HG03521 (cell line): ENCODE measurements at regions not wholly inside any gene's neighbourhood (a gene's known extent, or its start where the extent isn't known, plus 50 kb on each side); places are given as distances from the start of the nearest gene placed in this dataset.
"Not testable (repeated sequence)": the region's sequence is repeated elsewhere in the genome, so short reads cannot be mapped to it uniquely, and the experiment has no call there.

Experiments used
- ATAC-seq: cut with Tn5 transposase; IDR thresholded peaks from one replicate; pipeline ENCODE4 v1.9.1; 2021; ENCODE audit warnings: mild to moderate bottlenecking, moderate library complexity; ENCODE audit not compliant: unreplicated experiment

GRCh38 chr6:11891547-11891946, 112.9 kb upstream of the ADTRP start:
- no peak for ATAC-seq

DNA sequence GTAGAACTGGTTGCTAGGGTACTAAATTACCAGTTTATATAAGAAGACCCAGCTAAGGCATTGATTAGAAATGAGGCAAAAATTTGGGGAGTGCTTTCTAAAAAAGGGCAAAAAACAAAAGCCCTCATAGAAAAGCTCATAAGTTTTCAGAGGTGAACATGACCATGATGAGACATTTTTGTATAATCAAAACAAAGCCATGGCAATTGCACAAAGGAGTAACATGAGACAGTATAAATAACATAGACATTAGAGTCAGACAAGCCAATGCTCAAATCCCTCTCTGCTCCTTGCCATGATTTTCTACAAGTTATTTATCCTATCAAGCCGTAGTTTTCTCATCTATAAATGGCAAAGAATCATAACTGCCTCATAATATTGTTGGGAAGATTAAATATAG, 112.2 kb upstream of the ADTRP start:
- ATAC-seq = no peak

- no peak for ATAC-seq
Observed at GRCh38 chr6:11890209-11890608, 111.6 kb upstream of the ADTRP start.

DNA sequence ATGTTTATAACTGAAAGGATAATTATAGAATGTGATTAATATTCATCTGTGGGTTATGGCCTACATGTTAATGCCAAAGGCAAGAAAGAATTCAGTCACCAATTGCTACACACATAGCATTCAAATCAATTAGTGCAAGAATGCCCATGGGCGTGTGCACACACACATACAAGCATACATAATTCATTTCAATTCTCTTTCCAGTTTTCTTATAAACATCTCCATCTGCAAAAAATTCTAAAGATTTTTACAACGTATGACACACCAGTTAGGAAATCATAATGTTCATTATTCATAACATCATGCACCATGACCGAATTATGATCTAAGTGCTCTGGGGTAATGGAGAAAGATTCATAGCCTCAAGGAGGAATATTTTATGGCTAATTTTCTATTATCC, 111.0 kb upstream of the ADTRP start:
- ATAC-seq = no peak

GRCh38 chr6:11888727-11889126, 110.1 kb upstream of the ADTRP start:
- no peak for ATAC-seq

DNA sequence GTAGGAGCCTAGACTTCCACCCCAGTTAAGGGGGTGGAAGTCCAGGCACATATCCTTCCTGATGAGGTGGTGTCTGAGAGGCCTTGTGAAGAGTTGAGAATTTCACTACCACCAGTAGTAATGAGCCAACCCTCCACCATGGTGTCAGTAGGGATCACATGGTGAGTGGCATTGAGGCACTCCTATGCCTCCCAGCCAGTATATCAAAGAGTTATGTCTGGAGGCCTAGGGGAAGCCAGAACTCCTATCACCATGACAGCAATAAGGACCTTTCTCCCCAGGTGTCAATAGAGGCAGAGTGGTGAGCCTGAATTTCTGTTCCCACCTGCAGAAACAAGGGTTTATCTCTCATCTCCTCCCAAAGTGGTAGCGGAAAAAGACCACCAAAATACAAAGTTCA, 106.6 kb upstream of the ADTRP start:
- ATAC-seq = no peak

- ATAC-seq = not testable (repeated sequence)
Observed at GRCh38 chr6:11883471-11883870, 104.9 kb upstream of the ADTRP start.

DNA sequence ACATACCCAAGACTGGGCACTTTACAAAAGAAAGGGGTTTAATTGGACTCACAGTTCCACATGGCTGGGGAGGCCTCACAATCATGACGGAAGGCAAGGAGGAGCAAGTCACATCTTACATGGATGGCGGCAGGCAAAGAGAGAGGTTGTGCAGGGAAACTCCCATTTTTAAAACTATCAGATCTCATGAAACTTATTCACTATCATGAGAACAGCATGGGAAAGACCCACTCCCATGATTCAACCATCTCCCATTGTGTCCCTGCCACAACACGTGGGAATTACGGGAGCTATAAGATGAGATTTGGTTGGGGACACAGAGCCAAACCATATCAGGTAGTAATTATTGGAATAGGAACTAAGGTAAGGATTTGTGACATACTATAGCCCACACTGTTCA, 101.6 kb upstream of the ADTRP start:
- ATAC-seq = not testable (repeated sequence)

GRCh38 chr6:11878735-11879134, 100.1 kb upstream of the ADTRP start:
- no peak for ATAC-seq

DNA sequence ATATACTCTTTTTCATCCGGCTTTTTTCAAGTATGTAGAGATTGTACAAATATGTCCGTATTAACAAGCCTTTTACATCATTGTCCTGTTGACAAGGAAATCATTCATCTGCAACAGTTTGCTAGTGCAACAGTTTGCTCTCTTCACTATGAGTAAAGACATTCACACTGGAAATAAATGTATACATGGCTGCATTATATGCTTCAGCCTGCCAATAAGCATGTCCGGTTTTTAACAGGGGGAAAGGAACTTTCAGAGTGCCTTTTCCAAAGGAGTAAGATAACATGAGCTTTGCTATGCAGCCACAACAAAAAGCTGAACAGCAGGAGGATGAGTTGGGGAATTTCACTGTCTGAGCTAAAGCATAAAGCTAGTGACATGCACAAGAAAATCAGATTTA, 99.4 kb upstream of the ADTRP start:
- no peak for ATAC-seq

GRCh38 chr6:11876934-11877433, 98.4 kb upstream of the ADTRP start:
- peak; percentile 57 for ATAC-seq

- no peak for ATAC-seq
Observed at GRCh38 chr6:11875325-11876109, 96.9 kb upstream of the ADTRP start.

GRCh38 chr6:11869672-11870340, 91.2 kb upstream of the ADTRP start:
- ATAC-seq = no peak

DNA sequence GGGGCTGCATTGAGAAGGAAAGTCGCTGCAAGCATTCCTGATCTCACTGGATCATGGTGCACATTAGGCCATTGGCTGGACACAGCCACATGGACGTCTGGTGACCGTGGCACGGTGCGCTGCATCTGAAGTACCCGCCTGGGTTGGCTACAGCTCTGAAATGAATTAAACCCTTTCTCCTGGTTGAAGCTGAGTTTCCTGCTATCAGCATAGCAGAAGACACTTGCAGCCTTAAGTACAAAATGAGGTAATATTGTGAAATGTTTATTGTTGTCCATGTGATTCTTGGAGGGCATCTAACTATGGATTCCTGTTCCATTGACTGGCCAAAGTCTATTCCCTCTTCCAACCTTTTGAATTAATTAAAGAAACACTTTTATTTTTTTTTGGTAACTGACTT, 89.8 kb upstream of the ADTRP start:
- ATAC-seq = no peak

- ATAC-seq = no peak
Observed at GRCh38 chr6:11865680-11866300, 87.2 kb upstream of the ADTRP start.

GRCh38 chr6:11858439-11858838, 79.8 kb upstream of the ADTRP start:
- no peak for ATAC-seq

DNA sequence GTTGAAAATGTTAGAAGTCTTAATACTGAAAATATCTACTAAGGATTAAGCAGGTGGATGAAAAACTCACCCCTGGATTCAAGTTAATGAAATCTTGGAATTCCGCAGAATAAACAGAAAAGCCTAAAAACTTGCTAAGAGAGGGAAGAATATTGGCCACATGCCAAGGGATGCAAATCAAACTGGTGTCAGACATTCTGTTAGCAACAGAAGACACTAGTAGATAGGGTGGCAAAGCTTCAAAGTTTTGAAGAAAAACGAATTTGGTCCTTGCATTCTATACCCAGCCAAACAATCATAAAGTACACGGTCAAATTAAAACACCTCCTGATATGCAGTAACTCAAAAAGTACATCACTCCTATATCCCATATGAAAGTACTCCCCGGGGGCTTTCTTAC, 77.1 kb upstream of the ADTRP start:
- no peak for ATAC-seq

DNA sequence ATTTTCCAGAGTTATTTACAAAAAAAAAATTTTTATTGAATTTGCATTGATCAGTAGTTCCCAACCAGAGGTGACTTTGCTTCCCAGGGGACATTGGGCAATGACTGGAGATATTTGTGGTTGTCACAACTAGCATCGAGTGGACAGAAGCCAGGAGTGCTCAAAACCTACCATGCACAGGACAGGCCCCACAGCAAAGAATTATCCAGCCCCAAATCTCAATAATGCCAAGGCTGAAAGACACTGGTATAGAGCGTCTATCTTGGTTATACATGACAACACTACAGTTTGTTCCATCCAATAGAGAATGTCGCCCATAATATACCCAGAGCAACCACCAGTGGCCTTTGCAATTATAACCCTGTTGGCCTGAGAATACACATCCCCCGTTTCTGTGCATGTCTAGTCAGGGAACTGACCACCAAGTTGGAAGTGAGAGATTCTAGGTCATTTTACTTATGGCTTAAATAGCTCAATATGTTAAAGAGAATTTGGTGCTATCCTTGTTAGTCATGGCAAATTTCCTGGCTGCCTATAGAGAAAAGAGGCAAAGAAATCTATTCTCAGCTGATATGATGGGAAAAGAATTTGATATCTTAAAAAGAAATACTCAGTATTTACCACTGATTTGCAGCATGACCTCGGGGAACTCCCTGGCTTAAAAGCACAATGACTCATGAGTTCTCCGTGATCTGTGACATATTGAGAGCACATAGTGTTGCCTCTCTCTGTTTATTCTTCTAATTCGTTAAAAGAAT, 76.0 kb upstream of the ADTRP start:
- no peak for ATAC-seq

DNA sequence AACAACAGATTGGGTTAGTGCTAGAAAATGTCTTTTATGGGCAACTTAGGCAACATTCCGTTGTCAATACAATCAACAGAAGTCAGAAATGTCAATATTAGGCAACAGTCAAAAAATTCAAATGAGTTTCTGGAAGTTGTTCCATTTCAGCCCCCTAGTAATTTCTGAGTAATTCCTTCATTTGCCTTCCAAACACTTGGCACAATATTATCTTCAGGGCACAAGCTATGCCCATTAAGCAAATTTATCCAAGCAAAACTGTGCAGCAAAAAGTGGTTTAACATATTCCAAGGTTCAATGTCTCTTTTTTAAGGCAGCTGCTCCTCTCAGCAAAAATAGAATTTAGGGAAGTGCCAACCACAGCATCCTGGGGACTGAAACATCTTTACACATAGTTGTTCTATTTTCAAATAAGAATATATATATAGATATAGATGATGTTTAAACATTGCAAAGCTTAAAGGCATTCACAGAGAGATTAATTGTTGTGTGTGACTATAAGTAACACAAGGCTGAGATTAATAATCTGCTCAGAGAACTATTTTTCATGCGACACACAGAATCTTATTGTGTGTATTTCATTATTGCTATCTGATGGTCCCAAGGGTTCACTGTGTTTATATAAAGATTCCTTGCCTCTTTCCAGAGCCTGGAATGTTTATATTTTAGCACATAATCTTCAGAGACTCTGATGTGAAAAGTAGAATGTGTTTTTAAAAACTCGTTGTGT, 75.2 kb upstream of the ADTRP start:
- no peak for ATAC-seq

DNA sequence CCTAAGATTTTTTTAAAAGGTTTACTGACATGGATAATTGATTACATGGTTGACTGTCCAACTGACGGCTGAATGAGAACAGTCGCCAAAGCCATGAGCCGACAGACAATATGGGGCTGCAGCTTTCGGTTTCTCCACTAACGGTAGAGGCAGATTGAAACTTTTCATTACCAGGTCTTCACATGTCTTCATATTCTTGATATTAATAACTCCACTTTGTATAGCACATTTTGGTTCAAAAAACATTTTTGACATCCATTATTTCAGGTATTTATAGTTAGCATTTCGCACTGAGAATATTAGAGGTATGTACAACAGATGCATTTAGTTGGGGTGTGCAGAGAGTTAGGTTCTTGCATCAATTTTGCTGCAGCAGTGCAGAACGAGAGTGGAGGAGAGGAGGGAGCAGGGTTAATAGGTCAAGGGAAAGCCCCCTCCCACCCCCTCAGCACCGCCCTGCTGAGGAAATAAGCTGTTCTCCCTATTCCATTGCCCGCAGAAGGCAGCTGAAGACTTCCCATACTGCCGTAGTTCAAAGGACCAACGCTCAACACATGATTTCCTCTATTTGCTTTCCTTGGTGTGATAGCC, 73.6 kb upstream of the ADTRP start:
- no peak for ATAC-seq
